ENCODE measurements at regions not wholly inside any gene's neighbourhood (a gene's known extent, or its start where the extent isn't known, plus 50 kb on each side); places are given as distances from the start of the nearest gene placed in this dataset.

DNA sequence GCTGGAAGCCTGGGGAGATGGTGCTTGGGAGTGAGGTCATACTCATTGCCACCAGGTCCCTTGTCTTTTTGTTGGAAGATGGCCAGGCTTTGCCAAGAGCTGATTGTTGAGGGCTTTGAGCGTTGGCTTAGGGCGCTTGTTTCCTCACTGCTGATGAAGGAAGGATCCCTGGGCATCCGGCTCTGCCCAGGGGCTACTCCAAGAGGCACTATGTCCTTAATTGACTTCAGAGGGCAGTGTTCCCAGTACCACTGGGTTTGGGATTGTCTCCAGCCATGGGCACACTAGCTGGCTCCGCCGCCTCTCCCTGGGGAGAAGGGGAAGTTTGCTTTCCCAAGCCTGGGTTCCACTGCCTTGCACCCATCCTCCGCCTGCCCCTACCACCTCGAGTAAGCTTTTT is 57.2 kb upstream of the RGMA start:
- no peak for TF ChIP-seq CTCF (IDR thresholded peaks at IDR 0.05; ENCODE audit: partially characterized antibody, unreplicated experiment)
- DNase-seq: no peak
- peaks cover 4% of the 10 kb centered on the region for H3K27me3 Mint-ChIP-seq (ENCODE audit: unreplicated experiment)
- H3K4me3 Mint-ChIP-seq (ENCODE audit: unreplicated experiment): no peak overlapping the region
- H3K4me1 Mint-ChIP-seq (ENCODE audit: low read depth, unreplicated experiment): peaks cover 7% of the 10 kb centered on the region
- no peak overlapping the region for H3K27ac Mint-ChIP-seq (ENCODE audit: unreplicated experiment)
- H3K36me3 Mint-ChIP-seq (ENCODE audit: unreplicated experiment): no peaks in the 10 kb centered on the region
- H3K9me3 Mint-ChIP-seq (ENCODE audit: unreplicated experiment): no peaks in the 10 kb centered on the region

GRCh38 chr15:93144463-93145236 is 55.6 kb upstream of the RGMA start:
- no peak for TF ChIP-seq CTCF (IDR thresholded peaks at IDR 0.05; ENCODE audit: partially characterized antibody, unreplicated experiment)
- Mint-ChIP-seq H3K36me3 (ENCODE audit: unreplicated experiment) (no peaks in the 10 kb centered on the region), H3K4me1 (ENCODE audit: low read depth, unreplicated experiment) (no peaks in the 10 kb centered on the region), H3K9me3 (ENCODE audit: unreplicated experiment) (no peaks in the 10 kb centered on the region), H3K27ac (ENCODE audit: unreplicated experiment) (no peak overlapping the region), H3K4me3 (ENCODE audit: unreplicated experiment) (no peak overlapping the region), H3K27me3 (ENCODE audit: unreplicated experiment) (peaks cover 2% of the 10 kb centered on the region)
- DNase-seq: no peak

GRCh38 chr15:93143186-93143585 is 54.2 kb upstream of the RGMA start:
- Mint-ChIP-seq H3K4me1 (ENCODE audit: low read depth, unreplicated experiment) (no peaks in the 10 kb centered on the region), H3K27ac (ENCODE audit: unreplicated experiment) (no peak overlapping the region), H3K9me3 (ENCODE audit: unreplicated experiment) (no peaks in the 10 kb centered on the region), H3K36me3 (ENCODE audit: unreplicated experiment) (no peaks in the 10 kb centered on the region), H3K27me3 (ENCODE audit: unreplicated experiment) (peaks cover 2% of the 10 kb centered on the region), H3K4me3 (ENCODE audit: unreplicated experiment) (no peak overlapping the region)
- DNase-seq: no peak
- no peak for TF ChIP-seq CTCF (IDR thresholded peaks at IDR 0.05; ENCODE audit: partially characterized antibody, unreplicated experiment)

DNA sequence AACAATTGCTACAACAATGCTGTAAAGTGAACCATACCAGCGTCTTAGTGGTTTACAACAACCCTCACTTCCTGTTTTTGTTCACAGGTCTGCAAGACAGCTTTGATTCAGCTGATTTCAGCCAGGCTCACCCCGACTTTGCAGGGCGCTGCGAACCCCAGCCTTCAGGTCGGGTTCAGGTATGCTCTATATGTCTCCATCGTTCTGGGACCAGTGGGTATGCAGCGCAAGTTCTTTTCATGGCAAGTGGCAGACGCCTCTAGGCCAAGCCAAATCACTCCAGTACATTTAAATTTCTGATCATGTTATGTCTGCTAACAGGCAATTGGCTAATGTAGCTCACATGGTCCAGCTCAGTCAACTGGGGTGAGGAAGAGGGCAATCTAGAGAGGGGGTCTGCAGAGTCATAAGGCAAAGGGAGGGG is 52.4 kb upstream of the RGMA start:
- Mint-ChIP-seq H3K27ac (ENCODE audit: unreplicated experiment) (no peak overlapping the region), H3K4me3 (ENCODE audit: unreplicated experiment) (no peak overlapping the region), H3K4me1 (ENCODE audit: low read depth, unreplicated experiment) (no peaks in the 10 kb centered on the region), H3K27me3 (ENCODE audit: unreplicated experiment) (peaks cover 2% of the 10 kb centered on the region), H3K9me3 (ENCODE audit: unreplicated experiment) (no peaks in the 10 kb centered on the region), H3K36me3 (ENCODE audit: unreplicated experiment) (no peaks in the 10 kb centered on the region)
- DNase-seq: no peak
- no peak for TF ChIP-seq CTCF (IDR thresholded peaks at IDR 0.05; ENCODE audit: partially characterized antibody, unreplicated experiment)

- H3K27me3 Mint-ChIP-seq (ENCODE audit: unreplicated experiment): peaks cover 2% of the 10 kb centered on the region
- no peak overlapping the region for H3K27ac Mint-ChIP-seq (ENCODE audit: unreplicated experiment)
Measured at GRCh38 chr15:93139436-93139835, 50.4 kb upstream of the RGMA start.

More at GRCh38 chr15:93139436-93139835, 50.4 kb upstream of the RGMA start:
- Mint-ChIP-seq H3K4me1 (ENCODE audit: low read depth, unreplicated experiment) (no peaks in the 10 kb centered on the region), H3K9me3 (ENCODE audit: unreplicated experiment) (no peaks in the 10 kb centered on the region), H3K36me3 (ENCODE audit: unreplicated experiment) (no peaks in the 10 kb centered on the region), H3K4me3 (ENCODE audit: unreplicated experiment) (no peak overlapping the region)
- DNase-seq: no peak
- TF ChIP-seq CTCF (IDR thresholded peaks at IDR 0.05; ENCODE audit: partially characterized antibody, unreplicated experiment): no peak
